IPS DF 4.7 (cell line): ENCODE measurements at regions not wholly inside any gene's neighbourhood (a gene's known extent, or its start where the extent isn't known, plus 50 kb on each side); places are given as distances from the start of the nearest gene placed in this dataset.

Source experiments
- DNase-seq: peaks from one replicate; pipeline ENCODE4 v3.0.0-alpha.2; 2013; ENCODE audit warnings: low spot score; ENCODE audit errors: extremely low read depth

- no peak for DNase-seq
Observed at GRCh38 chr3:150220041-150220440, 188.1 kb upstream of the TSC22D2 start.

GRCh38 chr3:150218841-150219240 is 189.3 kb upstream of the TSC22D2 start:
- no peak for DNase-seq

- no peak for DNase-seq
Observed at GRCh38 chr3:150218236-150218635, 189.9 kb upstream of the TSC22D2 start.

DNA sequence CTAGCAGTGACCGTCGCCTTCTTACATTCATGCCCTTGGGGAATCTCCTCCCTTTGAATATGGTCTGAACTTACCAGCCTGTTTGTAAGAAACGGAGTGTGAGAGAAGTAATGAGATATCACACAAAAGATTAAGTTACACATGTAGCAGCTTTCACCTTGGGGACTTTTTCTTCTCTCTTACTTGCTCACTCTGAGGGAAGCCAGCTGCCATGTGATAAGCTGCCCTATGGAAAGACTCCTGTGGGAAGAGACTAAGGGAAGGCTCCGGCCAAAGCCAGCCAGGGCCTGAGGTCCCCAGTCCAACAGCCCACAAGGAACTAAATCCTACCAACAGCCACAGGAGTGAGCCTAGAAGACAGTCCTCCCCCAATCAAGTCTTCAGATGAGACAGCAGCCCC is 190.4 kb upstream of the TSC22D2 start:
- DNase-seq, result no peak

DNA sequence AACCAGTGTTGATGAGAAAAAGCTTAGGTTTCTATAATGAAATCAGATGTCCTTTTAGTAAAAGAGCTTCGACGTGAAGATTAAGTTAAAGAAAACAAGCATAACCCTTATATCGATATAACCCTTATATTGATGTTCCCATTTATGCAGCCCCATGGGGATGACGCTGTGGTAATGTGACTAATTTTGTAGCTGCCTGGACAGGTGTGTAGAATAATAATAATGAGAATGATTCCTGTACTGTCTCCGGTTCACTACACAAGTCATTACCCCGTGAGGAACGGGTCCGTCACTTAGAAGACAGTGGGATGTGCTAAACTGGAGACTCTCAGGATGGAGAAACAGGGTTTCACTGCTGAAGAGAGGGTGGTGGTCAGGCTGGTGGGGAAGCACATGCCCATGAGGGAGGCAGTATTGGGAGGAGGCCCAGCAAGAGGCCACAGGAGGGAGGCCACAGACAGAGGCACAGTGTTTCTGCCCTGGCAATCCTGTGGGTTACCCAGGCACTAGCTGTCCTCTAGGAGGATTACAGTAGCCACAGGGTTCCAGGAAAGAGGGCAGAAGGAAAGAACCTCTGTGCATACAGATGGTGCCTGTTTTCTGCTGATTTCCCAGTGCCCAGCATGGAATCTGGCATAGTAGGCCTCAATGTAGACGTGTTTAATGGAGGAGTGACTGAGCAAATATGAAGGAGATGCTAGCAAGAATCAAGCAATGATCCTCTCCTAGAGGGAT is 191.1 kb upstream of the TSC22D2 start:
- no peak for DNase-seq

DNA sequence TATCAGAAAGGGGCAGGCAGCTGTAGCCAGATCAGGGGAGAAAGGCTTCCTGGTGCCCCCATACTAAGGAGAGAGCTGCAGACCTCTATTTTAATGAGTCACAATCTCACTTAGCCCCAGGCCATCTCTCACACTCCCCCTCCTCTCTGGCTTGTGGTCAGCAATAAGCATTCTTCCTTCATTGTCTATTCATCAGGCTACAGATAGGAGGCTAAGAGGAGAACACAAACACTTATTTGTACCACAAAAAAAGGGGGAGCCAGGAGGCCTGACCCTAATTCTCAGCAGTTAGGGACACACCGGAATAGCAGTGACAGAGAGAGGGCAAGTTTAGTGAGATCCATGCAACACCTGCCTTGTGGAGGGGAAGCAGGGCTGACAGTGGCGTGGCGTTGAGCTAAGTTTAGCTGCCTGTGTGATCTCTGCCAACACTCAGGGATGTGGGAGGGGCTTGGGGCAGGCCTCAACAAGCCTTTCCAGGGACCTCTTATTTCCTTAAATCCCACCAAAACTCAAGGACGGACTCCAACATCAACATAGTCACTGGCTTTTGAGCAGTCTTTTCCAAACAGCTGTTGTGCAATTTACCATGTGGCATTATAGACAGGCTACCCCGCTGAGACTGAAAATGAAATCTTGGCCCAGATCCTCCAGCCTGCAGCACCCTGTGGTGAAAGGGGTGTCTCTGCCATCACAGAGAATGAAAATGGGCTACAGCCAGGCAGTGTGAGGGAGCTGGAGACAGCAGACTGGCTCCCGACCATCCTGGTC is 191.9 kb upstream of the TSC22D2 start:
- DNase-seq, result no peak

GRCh38 chr3:150215616-150216015 is 192.5 kb upstream of the TSC22D2 start:
- DNase-seq, result no peak

- no peak for DNase-seq
Observed at GRCh38 chr3:150213577-150213976, 194.5 kb upstream of the TSC22D2 start.

GRCh38 chr3:150210461-150211110 is 197.5 kb upstream of the TSC22D2 start:
- DNase-seq, result no peak

- DNase-seq, result no peak
Observed at GRCh38 chr3:150203273-150203672, 204.8 kb upstream of the TSC22D2 start.

- no peak for DNase-seq
Observed at GRCh38 chr3:150202711-150203110, 205.4 kb upstream of the TSC22D2 start.

GRCh38 chr3:150194957-150195356 is 213.1 kb upstream of the TSC22D2 start:
- no peak for DNase-seq

- no peak for DNase-seq
Observed at GRCh38 chr3:150194513-150194912, 213.6 kb upstream of the TSC22D2 start.

DNA sequence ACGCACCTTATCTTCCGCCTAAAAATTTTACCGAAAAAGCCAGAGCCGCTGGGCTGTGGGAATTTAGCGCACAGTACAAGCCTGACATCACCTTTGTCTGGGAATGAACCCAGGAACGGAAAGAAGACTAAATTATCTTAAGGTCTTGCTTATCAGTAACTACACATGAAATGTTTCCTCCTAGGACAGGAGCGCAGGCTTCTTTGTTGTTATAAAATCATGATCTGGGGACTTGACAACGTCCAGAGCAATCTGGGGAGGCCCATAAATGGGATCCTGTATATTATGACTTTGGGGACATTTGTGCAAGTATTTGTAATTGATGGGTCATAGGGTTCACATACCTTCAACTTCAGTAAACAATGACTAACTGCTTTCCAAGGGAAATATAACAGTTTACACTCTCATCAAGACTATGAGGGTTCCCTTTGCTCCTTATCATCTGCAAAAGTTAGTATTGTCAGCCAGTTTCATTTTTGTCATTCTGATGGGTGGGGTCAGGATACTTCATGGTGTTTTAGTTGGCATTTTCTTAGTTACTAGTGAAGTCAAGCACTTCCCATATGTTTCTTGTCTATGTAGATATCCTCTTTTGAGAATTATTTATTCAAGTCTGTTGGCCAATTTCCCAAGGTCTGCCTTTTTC is 213.9 kb upstream of the PFN2 start:
- no peak for DNase-seq

DNA sequence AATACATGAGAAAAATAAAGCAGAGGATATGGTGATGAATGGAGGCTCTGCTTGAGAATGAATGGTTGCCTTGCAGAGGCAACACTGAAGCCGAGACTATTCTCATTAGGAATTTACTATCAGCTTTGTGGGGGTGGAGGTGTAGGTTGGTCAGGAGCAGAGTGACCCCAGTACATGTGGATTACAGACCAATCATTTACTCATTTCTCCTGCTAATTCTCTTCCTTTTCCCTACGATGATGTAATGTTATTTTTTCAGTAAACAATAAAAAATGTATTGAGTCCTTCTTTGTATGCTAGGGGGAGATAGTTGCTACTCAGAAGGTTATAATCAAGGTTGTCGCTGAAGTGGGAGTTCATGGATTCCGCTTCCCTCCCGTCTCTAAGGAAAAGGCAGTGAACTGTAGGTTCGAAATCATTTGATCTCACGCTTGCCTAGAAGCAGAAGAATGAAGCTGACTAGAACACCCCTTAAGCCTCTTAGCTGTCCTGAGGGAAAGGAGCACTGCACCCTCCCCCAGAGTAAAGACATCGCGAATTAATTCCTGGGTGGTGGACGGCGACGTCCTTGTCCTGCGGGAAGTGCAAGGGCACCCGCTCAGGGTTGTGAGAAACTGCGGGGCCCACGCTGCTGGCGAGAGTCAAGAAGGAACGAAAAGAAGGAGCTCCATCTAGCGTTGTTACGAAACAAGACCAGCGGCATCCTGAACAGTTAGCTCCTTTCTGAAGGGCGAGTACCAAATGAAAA is 213.2 kb upstream of the PFN2 start:
- peak; percentile 41 for DNase-seq

- no peak for DNase-seq
Observed at GRCh38 chr3:150180334-150180733, 209.6 kb upstream of the PFN2 start.

GRCh38 chr3:150179330-150179729 is 208.6 kb upstream of the PFN2 start:
- no peak for DNase-seq

DNA sequence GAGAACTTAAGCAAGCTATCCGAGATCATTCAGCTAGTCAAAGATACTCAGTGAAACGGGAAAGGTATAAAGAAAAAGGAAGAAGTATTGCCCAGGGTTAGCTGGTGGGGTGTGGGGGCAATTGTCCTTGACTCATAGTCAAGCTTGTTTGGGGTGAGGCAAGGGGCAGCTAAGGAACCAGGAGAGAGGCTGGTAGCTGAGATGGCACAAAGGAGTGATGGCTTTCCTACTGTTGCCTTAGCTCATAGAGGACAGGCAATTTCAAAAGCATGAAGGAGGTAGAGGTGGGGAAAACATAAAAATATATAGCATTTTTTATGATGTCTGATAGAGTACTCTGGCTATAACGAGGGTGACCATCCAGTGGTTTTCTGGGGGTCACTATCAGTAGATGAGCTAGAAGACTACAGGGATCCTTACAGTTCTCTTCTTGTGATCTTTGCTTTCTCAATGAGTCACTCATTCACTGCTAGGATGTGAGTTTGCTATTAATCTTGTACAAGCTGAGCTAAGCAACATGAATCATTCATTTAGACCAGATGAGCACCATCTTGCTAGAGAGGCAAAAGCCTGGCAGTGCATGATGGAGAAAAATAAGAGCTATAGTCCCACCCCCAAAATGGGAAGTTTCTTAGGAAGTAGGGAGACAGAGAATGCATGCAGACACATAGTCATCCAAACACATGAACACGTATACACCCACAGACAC is 207.1 kb upstream of the PFN2 start:
- DNase-seq, result no peak

DNA sequence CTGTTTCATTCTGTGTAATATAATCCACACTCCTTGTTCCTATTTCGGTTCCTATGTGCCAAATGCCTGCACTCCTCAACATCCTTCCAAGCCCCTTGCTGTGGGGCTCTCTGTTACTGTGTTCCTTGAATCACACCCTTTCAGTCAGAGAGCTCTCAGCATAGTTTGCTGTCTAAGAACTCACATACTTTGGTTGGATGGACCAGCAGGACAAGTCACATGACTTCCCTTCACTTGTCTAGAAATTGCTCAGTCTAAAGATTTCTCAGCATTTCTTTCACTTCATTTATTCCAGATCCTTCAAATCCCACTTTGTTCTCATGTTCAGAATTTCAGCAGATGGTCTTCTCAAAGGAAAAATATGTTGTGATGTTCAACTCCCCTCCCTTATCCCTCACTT is 203.5 kb upstream of the PFN2 start:
- DNase-seq, result no peak

GRCh38 chr3:150172356-150172755 is 201.7 kb upstream of the PFN2 start:
- no peak for DNase-seq
